Inflammatory macrophage treated with lipopolysaccharide for 4 hours (primary cell): ENCODE measurements at regions not wholly inside any gene's neighbourhood (a gene's known extent, or its start where the extent isn't known, plus 50 kb on each side); places are given as distances from the start of the nearest gene placed in this dataset.
"Not testable (repeated sequence)": the region's sequence is repeated elsewhere in the genome, so short reads cannot be mapped to it uniquely, and the experiment has no call there.

Experiments
- DNase-seq: peaks from one replicate; pipeline ENCODE4 v3.0.0-alpha.2; 2020

- not testable (repeated sequence) for DNase-seq
Observed at GRCh38 chr1:109857702-109858101, 52.9 kb upstream of the CSF1 start.

- not testable (repeated sequence) for DNase-seq
Observed at GRCh38 chr1:109855986-109856385, 54.7 kb upstream of the CSF1 start.

- not testable (repeated sequence) for DNase-seq
Observed at GRCh38 chr1:109853972-109854371, 56.7 kb upstream of the CSF1 start.

- DNase-seq: not testable (repeated sequence)
Observed at GRCh38 chr1:109852221-109853015, 58.2 kb upstream of the CSF1 start.

- no peak for DNase-seq
Observed at GRCh38 chr1:109850827-109851226, 59.8 kb upstream of the CSF1 start.

- DNase-seq: peak; percentile 45
Observed at GRCh38 chr1:109850194-109850593, 60.5 kb upstream of the CSF1 start.

GRCh38 chr1:109849655-109850054, 61.0 kb upstream of the CSF1 start:
- DNase-seq: no peak

- DNase-seq: no peak
Observed at GRCh38 chr1:109847251-109847650, 63.4 kb upstream of the CSF1 start.

- no peak for DNase-seq
Observed at GRCh38 chr1:109846846-109847245, 63.8 kb upstream of the CSF1 start.

GRCh38 chr1:109846162-109846561, 64.5 kb upstream of the CSF1 start:
- DNase-seq: no peak

- no peak for DNase-seq
Observed at GRCh38 chr1:109845658-109846057, 65.0 kb upstream of the CSF1 start.

- DNase-seq: no peak
Observed at GRCh38 chr1:109844609-109845008, 66.0 kb upstream of the CSF1 start.

GRCh38 chr1:109840011-109840629, 70.5 kb upstream of the CSF1 start:
- no peak for DNase-seq

- not testable (repeated sequence) for DNase-seq
Observed at GRCh38 chr1:109839276-109839675, 71.4 kb upstream of the CSF1 start.

GRCh38 chr1:109838838-109839240, 71.8 kb upstream of the CSF1 start:
- DNase-seq: no peak

GRCh38 chr1:109837852-109838570, 72.6 kb upstream of the CSF1 start:
- DNase-seq: no peak

GRCh38 chr1:109835645-109836044, 71.9 kb upstream of the EPS8L3 start:
- not testable (repeated sequence) for DNase-seq

GRCh38 chr1:109834951-109835350, 71.2 kb upstream of the EPS8L3 start:
- no peak for DNase-seq

GRCh38 chr1:109832945-109833344, 69.2 kb upstream of the EPS8L3 start:
- no peak for DNase-seq

GRCh38 chr1:109828756-109829505, 65.2 kb upstream of the EPS8L3 start:
- no peak for DNase-seq

GRCh38 chr1:109827986-109828385, 64.3 kb upstream of the EPS8L3 start:
- DNase-seq: no peak

- DNase-seq: no peak
Observed at GRCh38 chr1:109827466-109827865, 63.7 kb upstream of the EPS8L3 start.

GRCh38 chr1:109826930-109827349, 63.2 kb upstream of the EPS8L3 start:
- DNase-seq: peak; percentile 38
